SU-DHL-6 (cell line): ENCODE measurements at regions not wholly inside any gene's neighbourhood (a gene's known extent, or its start where the extent isn't known, plus 50 kb on each side); places are given as distances from the start of the nearest gene placed in this dataset.

ENCODE experiments used
- H2AFZ ChIP-seq: fragments of 200-600 bp; sonication (generic); 2 replicates; pipeline ENCODE4 v1.6.1; 2014; ENCODE audit warnings: low read depth, mild to moderate bottlenecking, moderate library complexity, mixed read lengths, antibody characterized with exemption, low read length; ENCODE audit not compliant: severe bottlenecking
- H3F3A ChIP-seq: fragments of 200-600 bp; shearing (Covaris generic); 2 replicates; pipeline ENCODE4 v1.6.0; 2016; ENCODE audit warnings: antibody characterized with exemption, mild to moderate bottlenecking; ENCODE audit not compliant: insufficient read depth
- H3K27ac ChIP-seq: fragments of 200-600 bp; sonication (generic); 2 replicates; pipeline ENCODE4 v1.5.1; 2016; ENCODE audit warnings: low read depth, mild to moderate bottlenecking, low read length, moderate library complexity, mixed read lengths
- H3K27me3 ChIP-seq: fragments of 200-600 bp; sonication (generic), shearing (Covaris generic); 2 replicates; pipeline ENCODE4 v1.6.0; 2014; ENCODE audit warnings: mild to moderate bottlenecking, low read length
- H3K36me3 ChIP-seq: fragments of 200-600 bp; sonication (generic); 2 replicates; pipeline ENCODE4 v1.6.1; 2014; ENCODE audit warnings: mild to moderate bottlenecking, low read length, mixed read lengths
- H3K4me2 ChIP-seq: fragments of 300-600, 200-600 bp; shearing (Covaris generic), sonication (generic); 2 replicates; pipeline ENCODE4 v1.6.0; 2014; ENCODE audit warnings: low read length, low read depth, mild to moderate bottlenecking; ENCODE audit not compliant: poor library complexity, severe bottlenecking
- H3K4me3 ChIP-seq: fragments of 200-600 bp; sonication (generic); 2 replicates; pipeline ENCODE4 v1.5.1; 2014; ENCODE audit warnings: antibody characterized with exemption, low read length, mild to moderate bottlenecking, mixed read lengths; ENCODE audit not compliant: insufficient read depth, poor library complexity, severe bottlenecking
- H3K79me2 ChIP-seq: fragments of 200-600 bp; sonication (generic); 2 replicates; pipeline ENCODE4 v1.6.1; 2014; ENCODE audit warnings: mild to moderate bottlenecking, low read length, moderate library complexity; ENCODE audit not compliant: insufficient read depth
- H3K9ac ChIP-seq: fragments of 200-600 bp; sonication (generic); 2 replicates; pipeline ENCODE4 v1.7.0; 2014; ENCODE audit warnings: mild to moderate bottlenecking, low read length
- H3K9me2 ChIP-seq: fragments of 200-600 bp; sonication (generic); replicated peaks from 2 replicates; pipeline ENCODE4 v1.6.1; 2014; ENCODE audit warnings: low read length; ENCODE audit not compliant: insufficient read depth
- H3K9me3 ChIP-seq: fragments of 200-600 bp; sonication (generic); 2 replicates; pipeline ENCODE4 v1.6.1; 2014; ENCODE audit warnings: low read length, mixed read lengths; ENCODE audit not compliant: insufficient read depth
- H4K20me1 ChIP-seq: fragments of 200-600 bp; sonication (generic); 2 replicates; pipeline ENCODE4 v1.6.1; 2014; ENCODE audit warnings: low read depth, mild to moderate bottlenecking, antibody characterized with exemption, low read length, moderate library complexity, mixed read lengths
- EZH2phosphoT487 ChIP-seq: fragments of 200-600 bp; sonication (generic), shearing (Covaris generic); conservative IDR thresholded peaks from 2 replicates; pipeline ENCODE4 v1.6.1; 2018; ENCODE audit warnings: mild to moderate bottlenecking, antibody characterized with exemption, low read length, moderate library complexity, mixed read lengths
- TF ChIP-seq, protein P1 (sequence below): fragments of 200-600 bp; sonication (generic); IDR thresholded peaks from one replicate; pipeline ENCODE4 v1.5.1; 2017; ENCODE audit warnings: antibody characterized with exemption, mild to moderate bottlenecking, low read length, moderate library complexity; ENCODE audit not compliant: insufficient read depth, poor library complexity, severe bottlenecking

DNA sequence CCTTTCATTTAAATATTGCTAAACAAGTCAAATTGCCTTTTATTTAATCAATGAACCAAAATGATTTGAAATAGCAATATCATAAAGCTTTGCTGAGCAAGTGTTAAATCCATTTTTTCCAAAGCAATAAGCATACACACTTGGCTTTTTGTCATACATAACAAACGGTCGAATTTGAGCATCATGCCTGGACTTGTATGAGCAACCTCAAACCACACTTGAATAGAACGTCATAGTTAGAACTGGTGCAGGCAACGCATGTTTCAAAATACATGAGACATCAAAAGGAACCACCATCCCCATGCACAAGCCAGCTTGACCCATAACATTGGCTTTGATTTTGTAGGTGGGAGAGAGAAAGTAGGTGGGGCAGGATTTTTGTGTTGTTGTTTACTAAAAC lies 812.3 kb upstream of the FRG1 start:
- Histone ChIP-seq H2AFZ (no peak overlapping the region), H3K9ac (no peak overlapping the region), H3K9me2 (no peaks in the 10 kb centered on the region), H3K27ac (no peak overlapping the region), H3K36me3 (no peaks in the 10 kb centered on the region), H3K27me3 (no peaks in the 10 kb centered on the region), H4K20me1 (no peaks in the 10 kb centered on the region), H3F3A (no peaks in the 10 kb centered on the region), H3K4me2 (no peak overlapping the region), H3K4me3 (no peak overlapping the region), H3K9me3 (no peaks in the 10 kb centered on the region), H3K79me2 (no peaks in the 10 kb centered on the region)
- TF ChIP-seq, protein P1, sequence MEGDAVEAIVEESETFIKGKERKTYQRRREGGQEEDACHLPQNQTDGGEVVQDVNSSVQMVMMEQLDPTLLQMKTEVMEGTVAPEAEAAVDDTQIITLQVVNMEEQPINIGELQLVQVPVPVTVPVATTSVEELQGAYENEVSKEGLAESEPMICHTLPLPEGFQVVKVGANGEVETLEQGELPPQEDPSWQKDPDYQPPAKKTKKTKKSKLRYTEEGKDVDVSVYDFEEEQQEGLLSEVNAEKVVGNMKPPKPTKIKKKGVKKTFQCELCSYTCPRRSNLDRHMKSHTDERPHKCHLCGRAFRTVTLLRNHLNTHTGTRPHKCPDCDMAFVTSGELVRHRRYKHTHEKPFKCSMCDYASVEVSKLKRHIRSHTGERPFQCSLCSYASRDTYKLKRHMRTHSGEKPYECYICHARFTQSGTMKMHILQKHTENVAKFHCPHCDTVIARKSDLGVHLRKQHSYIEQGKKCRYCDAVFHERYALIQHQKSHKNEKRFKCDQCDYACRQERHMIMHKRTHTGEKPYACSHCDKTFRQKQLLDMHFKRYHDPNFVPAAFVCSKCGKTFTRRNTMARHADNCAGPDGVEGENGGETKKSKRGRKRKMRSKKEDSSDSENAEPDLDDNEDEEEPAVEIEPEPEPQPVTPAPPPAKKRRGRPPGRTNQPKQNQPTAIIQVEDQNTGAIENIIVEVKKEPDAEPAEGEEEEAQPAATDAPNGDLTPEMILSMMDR, result no peak
- no peak for TF ChIP-seq EZH2phosphoT487

DNA sequence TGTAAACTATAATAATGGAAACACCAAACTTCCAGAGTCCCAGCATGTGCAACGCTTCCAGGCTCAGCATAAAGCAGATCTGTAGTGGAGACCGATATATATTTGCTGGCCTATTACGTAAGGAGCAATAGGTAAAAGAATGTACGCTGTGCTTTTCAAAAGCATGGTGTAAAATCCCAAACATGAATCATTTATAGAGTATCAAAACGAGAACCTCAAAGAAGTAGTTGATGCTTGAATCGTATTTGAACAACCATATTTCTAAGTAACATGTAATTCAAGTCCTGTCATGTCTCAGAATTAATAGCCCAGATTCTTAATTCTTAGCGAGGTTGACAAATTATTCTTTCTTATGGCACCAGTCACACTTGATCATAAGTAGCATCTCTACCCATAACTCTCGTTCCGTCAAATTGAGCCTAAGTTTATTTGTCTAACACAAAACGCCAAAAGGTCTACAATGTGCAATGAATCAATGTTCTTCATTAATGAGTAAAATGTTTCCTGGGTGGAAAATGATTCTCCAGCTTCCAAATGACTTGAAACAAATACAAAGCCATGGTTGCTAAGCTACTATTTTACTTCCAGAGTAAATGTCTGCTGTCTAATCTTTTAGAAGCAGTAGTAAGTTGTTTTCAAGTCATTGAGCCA lies 811.5 kb upstream of the FRG1 start:
- Histone ChIP-seq H3F3A (no peaks in the 10 kb centered on the region), H3K27ac (no peak overlapping the region), H2AFZ (no peak overlapping the region), H3K79me2 (no peaks in the 10 kb centered on the region), H3K9me3 (no peaks in the 10 kb centered on the region), H3K36me3 (no peaks in the 10 kb centered on the region), H4K20me1 (no peaks in the 10 kb centered on the region), H3K9me2 (no peaks in the 10 kb centered on the region), H3K27me3 (no peaks in the 10 kb centered on the region), H3K9ac (no peak overlapping the region), H3K4me2 (no peak overlapping the region), H3K4me3 (no peak overlapping the region)
- TF ChIP-seq, protein P1, result no peak
- TF ChIP-seq EZH2phosphoT487, result no peak

DNA sequence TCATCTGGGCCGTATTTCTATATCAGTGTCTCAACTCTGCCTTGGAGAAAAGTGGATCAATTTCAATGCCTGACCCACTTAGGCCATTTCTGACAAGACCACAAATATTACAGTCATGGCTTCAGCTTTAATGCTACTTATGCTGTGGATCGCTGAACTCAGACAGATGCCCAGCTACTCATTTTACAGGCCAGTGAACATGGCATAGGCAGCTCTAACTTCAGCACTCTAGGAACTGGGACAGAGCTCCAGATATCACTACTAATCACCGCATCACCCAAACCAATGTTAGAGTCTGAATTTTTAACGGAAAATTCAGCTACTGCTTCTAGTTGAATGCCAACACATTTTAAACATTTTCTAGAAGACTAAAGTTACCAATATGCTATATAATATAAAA lies 809.6 kb upstream of the FRG1 start:
- no peak for TF ChIP-seq EZH2phosphoT487
- TF ChIP-seq, protein P1, result no peak
- Histone ChIP-seq H2AFZ (no peak overlapping the region), H3K27me3 (no peaks in the 10 kb centered on the region), H3F3A (no peaks in the 10 kb centered on the region), H3K9me2 (no peaks in the 10 kb centered on the region), H3K9ac (no peak overlapping the region), H3K4me2 (no peak overlapping the region), H3K27ac (no peak overlapping the region), H4K20me1 (no peaks in the 10 kb centered on the region), H3K9me3 (no peaks in the 10 kb centered on the region), H3K79me2 (no peaks in the 10 kb centered on the region), H3K36me3 (no peaks in the 10 kb centered on the region), H3K4me3 (no peak overlapping the region)
